Ishikawa (cell line): ENCODE measurements at regions not wholly inside any gene's neighbourhood (a gene's known extent, or its start where the extent isn't known, plus 50 kb on each side); places are given as distances from the start of the nearest gene placed in this dataset.
A peak's percentile ranks its signal among the peaks of the same experiment; 100 is the strongest.

Experiments used
- CEBPB ChIP-seq: IDR thresholded peaks from 2 replicates; pipeline ENCODE4 v1.6.1; 2012
- CREB1 ChIP-seq: IDR thresholded peaks from 2 replicates; pipeline ENCODE4 v1.6.1; 2012; ENCODE audit warnings: low read depth
- EGR1 ChIP-seq: IDR thresholded peaks from 2 replicates; pipeline ENCODE4 v1.6.1; 2012
- EP300 ChIP-seq: IDR thresholded peaks from 2 replicates; pipeline ENCODE4 v1.6.1; 2012; ENCODE audit warnings: borderline replicate concordance
- FOXM1 ChIP-seq: IDR thresholded peaks from 2 replicates; pipeline ENCODE4 v1.6.1; 2012; ENCODE audit warnings: low read depth, borderline replicate concordance
- MAX ChIP-seq: IDR thresholded peaks from 2 replicates; pipeline ENCODE4 v1.6.1; 2012
- NFIC ChIP-seq: IDR thresholded peaks from 2 replicates; pipeline ENCODE4 v1.6.1; 2012
- RAD21 ChIP-seq: IDR thresholded peaks from 2 replicates; pipeline ENCODE4 v1.6.1; 2012; ENCODE audit warnings: low read depth
- TAF1 ChIP-seq: IDR thresholded peaks from 2 replicates; pipeline ENCODE4 v1.6.1; 2012; ENCODE audit warnings: low read depth, mild to moderate bottlenecking
- TCF12 ChIP-seq: IDR thresholded peaks from 2 replicates; pipeline ENCODE4 v1.6.1; 2012; ENCODE audit warnings: low read depth
- TEAD4 ChIP-seq: IDR thresholded peaks from 2 replicates; pipeline ENCODE4 v1.6.1; 2012
- YY1 ChIP-seq: IDR thresholded peaks from 2 replicates; pipeline ENCODE4 v1.6.1; 2012; ENCODE audit warnings: low read depth
- TF ChIP-seq, protein P1 (sequence below): IDR thresholded peaks from 2 replicates; pipeline ENCODE4 v1.6.1; 2012; ENCODE audit warnings: low read depth, mild to moderate bottlenecking
- TF ChIP-seq, protein P2 (sequence below): IDR thresholded peaks from 2 replicates; pipeline ENCODE4 v1.6.1; 2012

DNA sequence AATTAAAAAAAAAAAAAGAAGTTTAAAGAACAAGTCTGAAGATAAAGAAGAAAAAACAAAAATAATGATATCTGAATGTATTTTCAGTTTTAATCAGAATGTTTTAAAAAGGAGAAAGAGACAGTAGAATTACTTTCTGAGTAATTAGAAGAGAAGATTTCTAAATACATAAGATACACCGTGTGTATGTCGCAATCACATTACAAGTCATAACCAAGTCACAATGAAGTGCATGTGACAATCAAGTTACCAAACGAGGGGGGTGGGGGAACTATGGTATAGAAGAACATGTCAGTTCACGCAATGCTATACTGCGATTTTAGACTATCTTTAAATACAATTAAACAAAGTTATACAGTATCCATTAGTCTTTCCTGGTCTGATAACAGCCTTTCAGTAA is 1464.1 kb upstream of the FLRT2 start:
- TF ChIP-seq RAD21 (no peak), CEBPB (peak; percentile 46; the same call in 1 of the 2 replicates), MAX (no peak), EP300 (no peak), YY1 (no peak), CREB1 (no peak), TCF12 (no peak), TAF1 (no peak), EGR1 (no peak), NFIC (no peak), FOXM1 (no peak), TEAD4 (no peak)
- TF ChIP-seq, protein P1, sequence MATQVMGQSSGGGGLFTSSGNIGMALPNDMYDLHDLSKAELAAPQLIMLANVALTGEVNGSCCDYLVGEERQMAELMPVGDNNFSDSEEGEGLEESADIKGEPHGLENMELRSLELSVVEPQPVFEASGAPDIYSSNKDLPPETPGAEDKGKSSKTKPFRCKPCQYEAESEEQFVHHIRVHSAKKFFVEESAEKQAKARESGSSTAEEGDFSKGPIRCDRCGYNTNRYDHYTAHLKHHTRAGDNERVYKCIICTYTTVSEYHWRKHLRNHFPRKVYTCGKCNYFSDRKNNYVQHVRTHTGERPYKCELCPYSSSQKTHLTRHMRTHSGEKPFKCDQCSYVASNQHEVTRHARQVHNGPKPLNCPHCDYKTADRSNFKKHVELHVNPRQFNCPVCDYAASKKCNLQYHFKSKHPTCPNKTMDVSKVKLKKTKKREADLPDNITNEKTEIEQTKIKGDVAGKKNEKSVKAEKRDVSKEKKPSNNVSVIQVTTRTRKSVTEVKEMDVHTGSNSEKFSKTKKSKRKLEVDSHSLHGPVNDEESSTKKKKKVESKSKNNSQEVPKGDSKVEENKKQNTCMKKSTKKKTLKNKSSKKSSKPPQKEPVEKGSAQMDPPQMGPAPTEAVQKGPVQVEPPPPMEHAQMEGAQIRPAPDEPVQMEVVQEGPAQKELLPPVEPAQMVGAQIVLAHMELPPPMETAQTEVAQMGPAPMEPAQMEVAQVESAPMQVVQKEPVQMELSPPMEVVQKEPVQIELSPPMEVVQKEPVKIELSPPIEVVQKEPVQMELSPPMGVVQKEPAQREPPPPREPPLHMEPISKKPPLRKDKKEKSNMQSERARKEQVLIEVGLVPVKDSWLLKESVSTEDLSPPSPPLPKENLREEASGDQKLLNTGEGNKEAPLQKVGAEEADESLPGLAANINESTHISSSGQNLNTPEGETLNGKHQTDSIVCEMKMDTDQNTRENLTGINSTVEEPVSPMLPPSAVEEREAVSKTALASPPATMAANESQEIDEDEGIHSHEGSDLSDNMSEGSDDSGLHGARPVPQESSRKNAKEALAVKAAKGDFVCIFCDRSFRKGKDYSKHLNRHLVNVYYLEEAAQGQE = no peak
- TF ChIP-seq, protein P2, sequence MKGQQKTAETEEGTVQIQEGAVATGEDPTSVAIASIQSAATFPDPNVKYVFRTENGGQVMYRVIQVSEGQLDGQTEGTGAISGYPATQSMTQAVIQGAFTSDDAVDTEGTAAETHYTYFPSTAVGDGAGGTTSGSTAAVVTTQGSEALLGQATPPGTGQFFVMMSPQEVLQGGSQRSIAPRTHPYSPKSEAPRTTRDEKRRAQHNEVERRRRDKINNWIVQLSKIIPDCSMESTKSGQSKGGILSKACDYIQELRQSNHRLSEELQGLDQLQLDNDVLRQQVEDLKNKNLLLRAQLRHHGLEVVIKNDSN = no peak
